ENCODE measurements at regions not wholly inside any gene's neighbourhood (a gene's known extent, or its start where the extent isn't known, plus 50 kb on each side); places are given as distances from the start of the nearest gene placed in this dataset.
"Not testable (repeated sequence)": the region's sequence is repeated elsewhere in the genome, so short reads cannot be mapped to it uniquely, and the experiment has no call there.

- no peak for DNase-seq (ENCODE audit: low read depth)
Observed at GRCh38 chr4:38334791-38335190, 329.2 kb upstream of the KLF3 start.

GRCh38 chr4:38338939-38339338 lies 325.1 kb upstream of the KLF3 start:
- DNase-seq (ENCODE audit: low read depth), result not testable (repeated sequence)

GRCh38 chr4:38343608-38344007 lies 320.4 kb upstream of the KLF3 start:
- DNase-seq (ENCODE audit: low read depth), result no peak

- no peak for DNase-seq (ENCODE audit: low read depth)
Observed at GRCh38 chr4:38344929-38345328, 319.1 kb upstream of the KLF3 start.

- no peak for DNase-seq (ENCODE audit: low read depth)
Observed at GRCh38 chr4:38347251-38347650, 316.7 kb upstream of the KLF3 start.

GRCh38 chr4:38354421-38354820 lies 309.6 kb upstream of the KLF3 start:
- DNase-seq (ENCODE audit: low read depth), result no peak

GRCh38 chr4:38354872-38355271 lies 309.1 kb upstream of the KLF3 start:
- no peak for DNase-seq (ENCODE audit: low read depth)

GRCh38 chr4:38356686-38357085 lies 307.3 kb upstream of the KLF3 start:
- DNase-seq (ENCODE audit: low read depth), result no peak

- no peak for DNase-seq (ENCODE audit: low read depth)
Observed at GRCh38 chr4:38357546-38357945, 306.5 kb upstream of the KLF3 start.

GRCh38 chr4:38359113-38359512 lies 304.9 kb upstream of the KLF3 start:
- no peak for DNase-seq (ENCODE audit: low read depth)

- DNase-seq (ENCODE audit: low read depth), result no peak
Observed at GRCh38 chr4:38360201-38360600, 303.8 kb upstream of the KLF3 start.

GRCh38 chr4:38364383-38364963 lies 299.5 kb upstream of the KLF3 start:
- DNase-seq (ENCODE audit: low read depth), result no peak

GRCh38 chr4:38365261-38365660 lies 298.7 kb upstream of the KLF3 start:
- no peak for DNase-seq (ENCODE audit: low read depth)

GRCh38 chr4:38365748-38366310 lies 298.2 kb upstream of the KLF3 start:
- DNase-seq (ENCODE audit: low read depth), result no peak

GRCh38 chr4:38366456-38366855 lies 297.5 kb upstream of the KLF3 start:
- DNase-seq (ENCODE audit: low read depth), result no peak

- DNase-seq (ENCODE audit: low read depth), result no peak
Observed at GRCh38 chr4:38366997-38367396, 297.0 kb upstream of the KLF3 start.

- DNase-seq (ENCODE audit: low read depth), result no peak
Observed at GRCh38 chr4:38367642-38368174, 296.3 kb upstream of the KLF3 start.

- no peak for DNase-seq (ENCODE audit: low read depth)
Observed at GRCh38 chr4:38368613-38369012, 295.4 kb upstream of the KLF3 start.

- DNase-seq (ENCODE audit: low read depth), result no peak
Observed at GRCh38 chr4:38371391-38371851, 292.6 kb upstream of the KLF3 start.

GRCh38 chr4:38373375-38373774 lies 290.6 kb upstream of the KLF3 start:
- DNase-seq (ENCODE audit: low read depth), result no peak

GRCh38 chr4:38377195-38377594 lies 286.8 kb upstream of the KLF3 start:
- no peak for DNase-seq (ENCODE audit: low read depth)

- no peak for DNase-seq (ENCODE audit: low read depth)
Observed at GRCh38 chr4:38378478-38378877, 285.5 kb upstream of the KLF3 start.

GRCh38 chr4:38381788-38382187 lies 282.2 kb upstream of the KLF3 start:
- DNase-seq (ENCODE audit: low read depth), result no peak

- DNase-seq (ENCODE audit: low read depth), result no peak
Observed at GRCh38 chr4:38382520-38382919, 281.5 kb upstream of the KLF3 start.
